ENCODE measurements at regions not wholly inside any gene's neighbourhood (a gene's known extent, or its start where the extent isn't known, plus 50 kb on each side); places are given as distances from the start of the nearest gene placed in this dataset.

- ATAC-seq (no peak), DNase-seq (no peak)
- WGBS (ENCODE audit: insufficient coverage, low coverage, low lambda C conversion rate, missing lambda C conversion rate): 18% methylated on average over 1 of the region's 1 CpG
- TF ChIP-seq, protein P1, sequence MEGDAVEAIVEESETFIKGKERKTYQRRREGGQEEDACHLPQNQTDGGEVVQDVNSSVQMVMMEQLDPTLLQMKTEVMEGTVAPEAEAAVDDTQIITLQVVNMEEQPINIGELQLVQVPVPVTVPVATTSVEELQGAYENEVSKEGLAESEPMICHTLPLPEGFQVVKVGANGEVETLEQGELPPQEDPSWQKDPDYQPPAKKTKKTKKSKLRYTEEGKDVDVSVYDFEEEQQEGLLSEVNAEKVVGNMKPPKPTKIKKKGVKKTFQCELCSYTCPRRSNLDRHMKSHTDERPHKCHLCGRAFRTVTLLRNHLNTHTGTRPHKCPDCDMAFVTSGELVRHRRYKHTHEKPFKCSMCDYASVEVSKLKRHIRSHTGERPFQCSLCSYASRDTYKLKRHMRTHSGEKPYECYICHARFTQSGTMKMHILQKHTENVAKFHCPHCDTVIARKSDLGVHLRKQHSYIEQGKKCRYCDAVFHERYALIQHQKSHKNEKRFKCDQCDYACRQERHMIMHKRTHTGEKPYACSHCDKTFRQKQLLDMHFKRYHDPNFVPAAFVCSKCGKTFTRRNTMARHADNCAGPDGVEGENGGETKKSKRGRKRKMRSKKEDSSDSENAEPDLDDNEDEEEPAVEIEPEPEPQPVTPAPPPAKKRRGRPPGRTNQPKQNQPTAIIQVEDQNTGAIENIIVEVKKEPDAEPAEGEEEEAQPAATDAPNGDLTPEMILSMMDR (IDR thresholded peaks at IDR 0.05): no peak
- TF ChIP-seq POLR2A (IDR thresholded peaks at IDR 0.05): no peak
- no peaks in the 10 kb centered on the region for H3K9me3 ChIP-seq
- intact Hi-C loops (cut with DNase I): no loop called here
- H3K4me1 ChIP-seq: no peaks in the 10 kb centered on the region
- no peak overlapping the region for H3K4me3 ChIP-seq
- no peak overlapping the region for H3K27ac ChIP-seq
- H3K27me3 ChIP-seq: no peaks in the 10 kb centered on the region
- no peaks in the 10 kb centered on the region for H3K36me3 ChIP-seq
These were observed 157.7 kb upstream of the DIPK2B start for GRCh38 chrX:45358392-45358791.

DNA sequence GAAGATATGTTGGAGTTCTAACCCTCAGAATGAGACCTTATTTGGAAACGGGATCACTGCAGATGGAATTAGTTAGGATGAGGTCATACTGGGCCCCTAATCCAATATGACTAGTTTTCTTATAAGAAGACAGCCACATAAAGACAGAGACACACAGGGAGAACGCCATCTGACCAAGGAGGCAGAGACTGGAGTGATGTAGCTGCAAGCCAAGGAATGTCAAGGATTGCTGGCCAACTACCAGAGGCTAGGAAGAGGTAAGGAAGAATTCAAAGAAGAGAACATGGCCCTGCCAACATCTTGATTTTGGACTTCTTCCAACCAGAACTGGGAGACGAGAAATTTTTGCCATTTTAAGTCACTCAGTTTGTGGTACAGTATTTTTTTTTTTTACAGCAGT, 152.8 kb upstream of the DIPK2B start:
- ATAC-seq: no peak
- H3K4me1 ChIP-seq: no peaks in the 10 kb centered on the region
- TF ChIP-seq POLR2A (IDR thresholded peaks at IDR 0.05): no peak
- TF ChIP-seq, protein P1 (IDR thresholded peaks at IDR 0.05): no peak
- H3K27me3 ChIP-seq: no peaks in the 10 kb centered on the region
- no peaks in the 10 kb centered on the region for H3K36me3 ChIP-seq
- intact Hi-C loops (cut with DNase I): no loop called here
- no peak overlapping the region for H3K4me3 ChIP-seq
- DNase-seq: no peak
- H3K27ac ChIP-seq: no peak overlapping the region
- WGBS (ENCODE audit: insufficient coverage, low coverage, low lambda C conversion rate, missing lambda C conversion rate): 36% methylated on average over 3 of the region's 3 CpGs
- no peaks in the 10 kb centered on the region for H3K9me3 ChIP-seq

GRCh38 chrX:45352611-45353010, 151.9 kb upstream of the DIPK2B start:
- DNase-seq (no peak), ATAC-seq (peak in 1 of 4 donors; percentile 69)
- Histone ChIP-seq H3K9me3 (no peaks in the 10 kb centered on the region), H3K4me1 (no peaks in the 10 kb centered on the region), H3K4me3 (no peak overlapping the region), H3K27ac (no peak overlapping the region), H3K36me3 (no peaks in the 10 kb centered on the region), H3K27me3 (no peaks in the 10 kb centered on the region)
- TF ChIP-seq POLR2A (IDR thresholded peaks at IDR 0.05): no peak
- TF ChIP-seq, protein P1 (IDR thresholded peaks at IDR 0.05): no peak
- intact Hi-C loops (cut with DNase I): no loop called here
- WGBS (ENCODE audit: insufficient coverage, low coverage, low lambda C conversion rate, missing lambda C conversion rate): 20% methylated on average over 2 of the region's 2 CpGs

GRCh38 chrX:45351478-45351877, 150.8 kb upstream of the DIPK2B start:
- intact Hi-C loops (cut with DNase I): no loop called here
- Histone ChIP-seq H3K4me1 (no peaks in the 10 kb centered on the region), H3K4me3 (no peak overlapping the region), H3K27ac (no peak overlapping the region), H3K36me3 (no peaks in the 10 kb centered on the region), H3K27me3 (no peaks in the 10 kb centered on the region), H3K9me3 (no peaks in the 10 kb centered on the region)
- TF ChIP-seq, protein P1 (IDR thresholded peaks at IDR 0.05): no peak
- TF ChIP-seq POLR2A (IDR thresholded peaks at IDR 0.05): no peak
- DNase-seq: no peak
- no peak for ATAC-seq
- 55% methylated on average over 2 of the region's 2 CpGs for WGBS (ENCODE audit: insufficient coverage, low coverage, low lambda C conversion rate, missing lambda C conversion rate)

GRCh38 chrX:45348296-45348695, 147.6 kb upstream of the DIPK2B start:
- Histone ChIP-seq H3K4me3 (no peak overlapping the region), H3K27me3 (no peaks in the 10 kb centered on the region), H3K9me3 (no peaks in the 10 kb centered on the region), H3K4me1 (no peaks in the 10 kb centered on the region), H3K36me3 (no peaks in the 10 kb centered on the region), H3K27ac (no peak overlapping the region)
- ATAC-seq (no peak), DNase-seq (no peak)
- TF ChIP-seq, protein P1 (IDR thresholded peaks at IDR 0.05): no peak
- no peak for TF ChIP-seq POLR2A (IDR thresholded peaks at IDR 0.05)
- intact Hi-C loops (cut with DNase I): no loop called here
